NCI-H345 (cell line): ENCODE measurements at regions not wholly inside any gene's neighbourhood (a gene's known extent, or its start where the extent isn't known, plus 50 kb on each side); places are given as distances from the start of the nearest gene placed in this dataset.
"Not testable (repeated sequence)": the region's sequence is repeated elsewhere in the genome, so short reads cannot be mapped to it uniquely, and the experiment has no call there.

Experiments used
- DNase-seq: peaks from one replicate; lab custom pipeline; 2025; lab: John Stamatoyannopoulos, UW

DNA sequence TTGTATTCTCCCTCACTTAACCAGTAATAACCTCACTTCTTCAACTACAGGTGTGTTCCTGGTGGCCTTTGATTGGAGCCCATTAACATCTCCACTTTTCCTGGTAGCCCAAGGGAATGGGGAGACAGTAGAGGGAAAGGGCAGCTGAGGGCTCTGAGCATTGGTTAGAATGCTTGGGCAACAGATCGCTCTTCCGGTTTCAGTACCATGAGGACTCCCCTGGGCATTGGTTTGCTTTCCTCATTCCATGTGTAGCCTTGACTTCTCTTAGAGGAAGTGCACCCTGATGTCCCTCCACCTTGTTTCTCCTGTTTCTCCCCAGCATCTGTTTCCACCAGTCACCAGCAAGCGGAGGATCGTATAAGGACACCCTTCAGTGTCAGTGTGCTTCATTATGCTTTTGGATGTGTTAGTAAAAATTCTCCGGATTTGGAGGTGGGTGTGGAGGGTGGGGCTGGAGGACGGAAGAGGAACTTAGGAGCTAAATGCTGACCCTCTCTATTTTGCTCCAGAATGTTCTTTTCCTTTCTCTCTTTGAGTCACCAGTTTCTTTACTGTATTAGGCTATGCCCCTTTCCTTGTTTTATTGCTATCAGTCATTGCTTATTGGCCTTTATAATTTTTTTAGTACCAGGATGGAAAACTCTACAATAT, 50.6 kb upstream of the ZNG1B start:
- DNase-seq, result not testable (repeated sequence)

DNA sequence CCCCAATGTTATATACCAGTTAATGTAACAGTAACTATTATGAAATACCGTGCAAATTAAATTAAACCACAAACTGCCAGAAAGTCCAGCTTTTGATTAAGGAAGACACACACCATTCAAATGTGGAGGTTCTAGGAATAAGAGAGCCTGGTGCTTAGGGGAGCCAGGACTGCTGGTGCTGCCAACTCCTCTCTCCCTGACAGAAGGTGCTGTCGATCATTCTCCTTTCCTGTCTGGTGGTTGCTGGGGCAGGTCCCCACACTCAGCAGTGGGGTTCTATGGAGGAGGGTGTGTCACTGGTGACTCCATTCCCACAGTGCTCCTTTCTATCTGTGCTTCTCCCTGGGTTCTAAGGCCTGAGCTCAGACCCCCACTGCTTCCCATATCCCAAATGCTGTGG, 57.9 kb upstream of the ZNG1B start:
- not testable (repeated sequence) for DNase-seq

DNA sequence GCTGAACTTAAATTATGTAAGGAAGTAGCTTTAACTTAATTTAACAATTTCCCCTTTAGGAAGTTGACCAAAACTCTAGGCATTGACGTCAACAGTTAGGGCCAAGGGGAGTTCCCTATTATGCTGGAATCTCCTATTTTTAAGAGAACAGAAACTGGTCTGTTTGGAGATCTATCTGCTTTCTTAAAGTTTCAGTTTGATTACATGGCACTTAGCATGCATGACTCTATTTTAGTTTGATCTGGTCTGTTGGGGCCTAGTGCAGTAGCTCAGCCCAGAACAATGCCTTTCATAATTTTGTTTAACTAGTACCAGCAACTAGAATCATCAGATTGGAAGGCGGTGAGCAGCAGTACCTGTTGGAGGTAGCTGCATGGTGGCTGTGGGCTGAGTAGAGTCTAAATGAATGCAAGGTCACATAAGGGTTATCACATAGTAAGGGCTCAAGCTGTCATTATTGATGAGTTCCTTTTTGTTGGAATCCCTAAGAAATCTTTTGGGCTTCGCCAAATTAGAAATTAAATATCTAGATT, 60.5 kb upstream of the ZNG1B start:
- DNase-seq, result no peak

DNA sequence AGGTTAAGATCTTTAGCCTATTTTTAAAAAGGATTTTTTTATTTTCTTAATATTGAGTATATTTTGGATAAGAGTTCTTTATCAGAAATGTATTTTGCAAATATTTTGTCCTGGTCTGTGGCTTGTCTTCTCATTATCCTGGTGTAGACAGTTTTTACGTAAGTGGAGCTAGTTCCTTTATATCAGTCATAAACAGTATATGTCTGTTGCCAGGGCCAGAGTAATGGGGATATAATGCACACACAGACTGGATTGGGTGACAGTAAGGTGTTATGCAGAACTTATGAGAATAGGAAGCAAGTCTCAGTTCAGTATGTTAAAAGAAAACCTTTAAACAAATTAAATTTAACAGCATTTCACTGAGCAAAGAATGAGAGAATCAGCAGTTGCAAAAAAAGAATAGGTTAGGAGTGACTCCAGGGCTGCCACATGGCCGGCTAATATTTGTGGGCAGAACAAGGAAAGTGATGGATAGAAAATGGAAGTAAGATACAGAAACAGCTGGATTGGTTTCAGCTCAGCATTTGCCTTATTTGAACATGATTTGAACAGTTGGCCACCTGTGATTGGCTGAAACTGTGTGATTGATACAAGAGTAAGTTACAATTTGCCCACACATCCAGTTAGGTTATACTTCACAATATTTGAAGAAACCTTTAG, 61.1 kb upstream of the ZNG1B start:
- DNase-seq, result no peak

DNA sequence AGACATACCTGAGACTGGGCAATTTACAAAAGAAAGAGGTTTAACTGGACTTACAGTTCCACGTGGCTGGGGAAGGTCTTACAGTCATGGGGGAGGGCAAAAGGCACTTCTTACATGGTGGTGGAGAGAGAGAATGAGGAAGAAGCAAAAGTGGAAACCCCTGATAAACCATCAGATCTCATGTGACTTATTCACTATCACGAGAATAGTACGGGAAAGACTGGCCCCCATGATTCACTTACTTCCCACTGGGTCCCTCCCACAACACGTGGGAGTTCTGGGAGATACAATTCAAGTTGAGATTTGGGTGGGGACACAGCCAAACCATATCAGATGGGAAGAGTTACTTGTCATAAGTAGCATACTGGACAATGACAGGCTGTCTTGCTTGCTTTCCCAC, 62.6 kb upstream of the ZNG1B start:
- DNase-seq, result not testable (repeated sequence)

DNA sequence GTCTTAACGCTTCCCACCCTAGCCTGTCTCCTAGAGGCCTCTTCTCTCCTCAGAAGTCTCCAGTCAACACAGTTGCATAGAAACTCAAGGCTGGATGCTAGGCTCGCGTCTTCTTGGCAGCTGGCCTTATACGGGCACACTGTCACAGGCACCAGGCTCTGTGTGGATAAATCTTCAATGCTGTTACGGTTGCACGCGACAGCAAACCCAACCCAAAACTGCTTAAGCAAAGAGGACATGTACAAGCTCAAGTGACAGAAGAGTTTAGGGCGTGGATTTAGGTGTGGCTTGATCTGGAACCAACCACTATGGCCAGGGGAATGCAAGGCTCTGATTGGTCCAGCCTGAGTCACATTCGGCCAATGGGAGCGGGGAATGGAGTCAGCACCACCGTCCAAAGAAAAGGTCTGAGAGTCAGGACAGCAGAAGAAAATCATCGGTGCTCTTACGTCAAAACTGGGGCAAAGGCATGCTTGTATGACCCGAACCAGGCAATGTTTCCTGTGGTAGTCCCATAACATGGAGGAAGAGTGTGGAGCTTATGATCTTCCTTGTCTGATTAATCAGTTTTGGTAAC, 65.1 kb upstream of the ZNG1B start:
- not testable (repeated sequence) for DNase-seq

DNA sequence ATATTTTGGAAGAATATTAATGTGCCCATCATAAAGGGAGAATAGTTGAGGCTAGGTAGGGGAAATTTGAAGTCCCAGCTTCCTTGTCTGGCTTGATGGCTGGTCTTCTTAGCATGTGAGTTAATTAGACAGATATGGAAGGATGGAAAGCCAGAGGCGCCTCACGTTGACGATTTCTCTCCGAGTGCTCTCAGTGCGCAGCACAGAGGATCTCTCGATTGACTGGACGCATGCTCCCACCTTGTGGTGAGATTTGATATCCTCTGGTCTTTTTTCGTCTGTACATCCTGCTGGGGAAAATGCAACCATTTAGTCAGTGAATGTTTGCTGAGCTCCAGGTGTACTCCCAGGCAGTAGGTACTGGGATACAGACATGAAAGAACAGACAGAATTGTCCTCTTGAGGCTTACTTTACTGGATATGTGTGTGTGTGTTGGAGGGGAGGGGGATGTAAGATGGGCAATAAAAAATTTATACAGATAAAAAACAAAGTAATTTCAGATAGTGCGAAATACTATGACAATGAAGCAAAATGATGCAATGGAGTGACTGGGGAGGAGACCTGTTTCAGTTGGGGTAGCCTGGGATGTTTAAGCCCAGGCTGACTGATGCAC, 66.9 kb upstream of the ZNG1B start:
- DNase-seq, result no peak

DNA sequence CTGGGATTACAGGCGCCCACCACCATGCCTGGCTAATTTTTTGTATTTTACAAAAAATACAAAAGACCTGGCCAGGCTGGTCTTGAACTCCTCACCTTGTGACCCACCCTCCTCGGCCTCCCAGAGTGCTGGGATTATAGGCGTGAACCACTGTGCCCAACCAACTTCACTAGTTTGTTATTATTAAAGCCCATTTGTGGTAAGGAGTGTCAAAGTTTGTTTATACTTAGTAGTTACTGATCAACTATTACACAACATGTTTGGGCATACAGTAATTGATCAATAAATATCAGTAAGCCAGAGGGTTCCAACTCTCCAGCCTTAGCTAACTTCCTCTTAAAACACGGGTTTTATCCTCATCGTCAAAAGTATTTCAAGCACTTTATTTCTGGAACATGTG, 67.5 kb upstream of the ZNG1B start:
- DNase-seq, result no peak

DNA sequence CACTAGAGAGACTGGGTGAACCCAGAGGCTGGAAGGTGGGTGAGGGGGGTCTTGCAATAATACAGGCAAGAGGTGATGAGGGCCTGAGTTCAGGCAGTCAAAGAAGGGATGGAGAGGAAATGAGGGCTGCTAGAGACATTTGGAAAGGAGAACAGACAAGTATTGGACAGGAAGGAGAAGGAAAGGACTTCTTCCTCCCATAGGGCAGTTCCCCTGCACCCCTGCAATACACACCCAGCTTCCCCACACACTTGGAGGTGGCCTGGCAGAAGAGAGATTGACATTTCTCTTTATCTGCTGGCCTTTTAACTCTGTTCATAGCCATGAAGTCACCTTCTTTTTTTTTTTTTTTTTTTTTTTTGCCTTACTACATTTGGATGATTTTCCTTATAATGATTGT, 68.9 kb upstream of the ZNG1B start:
- not testable (repeated sequence) for DNase-seq

DNA sequence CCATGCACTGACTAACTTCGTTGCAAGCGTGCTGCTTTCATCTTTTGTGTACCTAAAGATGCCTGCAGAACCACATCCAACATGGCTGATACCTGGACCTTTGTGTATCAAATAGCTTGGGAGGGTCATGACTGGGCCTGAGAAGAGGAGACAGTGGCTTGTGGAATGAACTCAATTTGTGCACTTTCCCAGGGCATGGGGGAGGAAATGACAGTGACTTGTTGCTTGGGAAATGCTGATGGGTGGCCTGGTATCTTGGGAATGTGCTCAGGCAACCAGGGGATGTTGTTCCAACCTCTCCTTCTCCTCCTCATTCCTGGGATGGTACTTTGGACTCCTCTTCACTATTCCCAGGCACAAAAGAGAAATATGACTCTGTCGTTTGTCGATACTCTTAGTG, 70.7 kb upstream of the ZNG1B start:
- DNase-seq, result not testable (repeated sequence)

DNA sequence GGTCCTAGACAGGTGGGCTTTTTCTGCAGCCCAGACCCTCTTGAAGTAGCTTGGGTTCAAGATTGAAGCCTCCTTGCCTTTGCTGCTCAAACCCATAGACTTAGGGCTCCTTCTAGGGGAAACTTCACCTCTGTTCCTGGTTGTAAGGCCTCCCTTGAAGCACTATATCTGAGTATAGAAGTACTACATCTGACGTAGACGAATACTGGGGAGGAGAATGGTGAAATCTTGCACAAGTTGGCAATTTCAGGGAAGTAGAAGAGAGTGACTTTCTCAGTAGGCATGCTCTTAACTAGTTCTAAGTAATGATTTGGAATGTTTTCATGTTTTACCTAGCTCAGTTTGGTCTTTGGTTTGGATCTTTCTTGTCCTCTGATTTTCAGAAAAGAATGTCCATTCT, 71.7 kb upstream of the ZNG1B start:
- DNase-seq, result not testable (repeated sequence)

DNA sequence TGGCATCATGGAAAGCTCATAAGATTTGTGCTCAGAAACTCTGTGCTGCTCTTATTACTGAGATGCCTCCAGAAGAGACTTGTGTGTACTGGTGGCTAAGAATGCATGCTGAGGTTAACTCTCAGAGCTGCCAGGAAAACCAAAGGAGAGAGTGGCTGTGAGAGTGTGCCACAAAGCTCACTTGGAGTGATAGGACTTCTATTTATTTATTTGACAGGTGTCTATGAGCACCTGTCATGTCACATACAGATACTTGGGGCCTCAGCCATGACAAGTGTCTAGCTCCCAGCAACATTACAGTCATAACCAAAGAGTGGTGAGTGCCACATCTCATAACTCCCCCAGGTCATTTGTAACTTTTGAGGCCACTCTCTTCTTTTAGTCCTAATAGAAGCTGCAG, 72.2 kb upstream of the ZNG1B start:
- DNase-seq, result not testable (repeated sequence)

DNA sequence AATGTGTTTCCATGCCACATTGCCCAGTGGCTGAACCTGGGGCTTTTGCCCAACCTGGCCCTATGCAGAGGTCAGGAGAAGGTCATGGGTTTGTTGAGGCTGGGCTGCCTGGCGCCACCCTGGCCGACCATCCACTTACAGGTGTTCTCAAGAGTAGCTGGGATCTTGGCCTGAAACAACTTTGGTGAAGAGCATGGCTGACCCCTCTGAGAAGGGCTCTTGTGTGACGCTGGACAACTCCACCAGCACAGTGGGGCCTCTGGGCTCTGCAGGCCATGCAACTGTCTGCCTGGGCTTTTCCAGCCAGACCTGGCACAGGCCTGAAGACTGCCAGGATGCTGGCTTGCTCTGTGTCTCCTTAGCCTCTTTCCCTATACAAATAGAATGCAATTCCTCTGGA, 76.4 kb upstream of the ZNG1B start:
- DNase-seq, result no peak

DNA sequence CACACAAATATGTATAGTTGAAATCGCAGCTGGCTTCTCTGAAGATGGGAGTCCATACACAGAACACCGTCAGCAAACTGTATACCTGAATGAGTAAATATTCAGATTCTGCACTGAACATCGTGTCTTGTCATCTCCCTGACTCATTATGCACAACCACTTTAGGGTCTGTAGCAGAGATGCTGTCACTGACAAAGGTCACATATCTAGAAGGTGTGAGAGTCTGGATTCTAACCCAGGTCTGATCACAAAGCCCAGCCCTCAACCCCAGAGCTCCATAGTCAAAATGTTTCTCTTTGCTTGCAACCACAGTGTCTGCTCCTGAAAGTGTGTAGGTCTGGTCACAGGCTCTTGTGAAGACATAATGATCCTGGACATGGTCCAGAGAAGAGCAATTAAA, 78.3 kb upstream of the PAX8 start:
- DNase-seq, result no peak

DNA sequence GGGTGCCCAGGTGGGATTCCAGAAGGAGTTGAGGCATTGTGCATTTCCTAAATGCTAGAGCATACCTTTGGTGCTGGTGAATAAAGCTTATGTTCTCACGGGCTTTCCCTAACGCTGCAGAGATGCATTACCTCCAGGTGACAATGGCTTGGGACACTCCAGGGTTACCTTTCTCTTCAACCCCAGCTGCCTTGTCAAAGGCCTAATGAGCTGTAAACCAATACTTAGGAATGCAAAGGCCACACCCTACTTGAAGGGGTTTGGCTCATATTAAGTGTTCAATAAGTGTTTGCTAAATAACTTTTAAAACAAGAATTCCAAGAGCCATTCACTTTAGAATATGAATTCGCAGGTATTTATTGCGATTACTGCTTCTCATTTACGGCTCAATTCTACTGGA, 77.6 kb upstream of the PAX8 start:
- not testable (repeated sequence) for DNase-seq

DNA sequence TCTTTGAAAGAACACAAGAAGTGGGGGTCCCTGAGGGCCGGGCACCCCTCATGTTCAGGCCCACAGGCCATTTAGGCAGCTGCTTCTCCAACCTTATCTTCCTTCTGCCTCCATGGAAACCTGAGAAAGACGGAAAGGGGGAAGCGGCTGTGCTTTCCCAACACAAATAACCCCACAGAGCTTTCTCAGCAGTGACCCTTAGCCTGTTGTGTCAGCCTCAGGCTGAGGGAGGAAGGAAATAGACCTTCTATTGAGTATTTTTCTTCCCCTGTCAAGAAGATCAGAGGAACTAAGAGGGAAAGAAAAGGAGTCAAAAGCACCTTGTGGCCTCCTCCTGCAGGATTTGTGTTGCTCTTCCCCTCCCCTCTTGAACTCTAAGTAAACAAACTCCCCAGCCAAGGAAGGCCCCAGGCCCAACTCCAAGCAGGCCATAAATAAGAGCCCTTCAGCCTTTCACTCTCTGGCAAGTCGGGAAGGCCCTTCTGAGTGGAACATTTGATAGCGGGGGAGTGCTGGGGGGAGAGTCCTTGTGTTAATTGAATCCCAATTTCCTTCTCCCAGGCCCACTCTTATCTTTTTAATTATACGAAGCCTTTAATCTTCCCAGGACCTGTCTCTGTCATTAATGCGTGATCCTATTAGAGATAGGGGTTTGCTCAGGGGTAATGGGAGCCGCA, 76.8 kb upstream of the PAX8 start:
- DNase-seq, result not testable (repeated sequence)

DNA sequence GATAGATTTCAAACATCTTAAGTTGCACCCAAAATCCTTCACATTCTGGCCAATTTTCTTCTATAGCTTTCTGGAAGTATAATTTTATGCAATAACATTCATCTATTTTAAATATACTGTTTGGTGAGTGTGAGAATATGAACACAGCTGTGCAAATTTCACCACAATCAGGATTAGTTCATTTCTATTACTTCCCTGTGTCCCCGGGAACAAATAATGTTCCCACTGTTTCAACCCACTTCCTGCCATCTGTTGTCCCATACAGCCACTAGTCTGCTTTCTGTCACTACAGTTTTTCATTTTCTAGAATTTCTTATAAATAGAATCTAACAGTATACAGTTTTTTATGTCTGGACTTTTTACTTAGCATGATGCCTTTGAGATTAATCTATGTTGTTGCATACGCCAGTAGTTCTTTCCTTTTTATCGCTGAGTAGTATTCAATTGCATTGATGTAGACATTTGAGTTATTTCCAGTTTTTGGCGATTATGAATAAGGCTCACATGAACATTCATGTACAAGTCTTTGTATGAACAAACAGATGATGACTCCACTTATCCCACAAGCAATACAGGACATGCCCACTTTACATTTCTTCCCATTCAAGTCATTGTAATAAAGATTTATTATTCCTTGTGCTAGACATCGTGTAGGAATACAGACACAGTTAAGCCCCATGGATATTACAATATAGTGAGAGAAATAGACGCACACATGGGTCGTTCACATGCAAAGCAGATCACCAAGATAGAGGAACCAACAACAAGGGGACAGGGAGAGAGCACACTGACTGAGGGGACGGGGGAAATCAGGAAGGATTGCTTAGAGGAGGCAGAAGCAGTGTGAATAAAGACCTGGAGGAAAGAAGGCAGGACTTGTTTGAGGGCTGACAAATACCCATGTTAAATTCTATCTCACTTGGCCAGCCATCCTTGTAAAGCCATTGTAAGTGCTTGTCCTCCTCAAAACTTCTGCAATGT, 72.9 kb upstream of the PAX8 start:
- no peak for DNase-seq

DNA sequence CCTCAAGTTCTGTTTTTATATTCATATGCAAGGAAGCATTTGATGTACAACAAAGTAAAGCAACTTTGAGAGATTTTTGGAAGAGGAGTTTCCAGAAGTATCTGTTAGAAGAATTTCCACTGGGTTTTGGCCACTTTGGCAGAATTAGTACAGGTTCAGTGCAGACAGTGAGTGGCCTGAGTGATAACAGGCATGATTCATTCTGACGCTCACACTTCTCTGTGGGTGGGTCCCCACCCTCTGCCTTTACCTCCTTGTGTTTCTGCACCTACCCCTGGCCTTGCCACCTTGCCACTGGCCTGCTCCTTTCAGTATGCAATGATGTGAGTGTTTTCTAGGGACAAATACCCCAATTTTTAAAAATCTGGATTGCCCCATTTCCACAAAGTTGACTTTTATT, 65.1 kb upstream of the PAX8 start:
- not testable (repeated sequence) for DNase-seq

DNA sequence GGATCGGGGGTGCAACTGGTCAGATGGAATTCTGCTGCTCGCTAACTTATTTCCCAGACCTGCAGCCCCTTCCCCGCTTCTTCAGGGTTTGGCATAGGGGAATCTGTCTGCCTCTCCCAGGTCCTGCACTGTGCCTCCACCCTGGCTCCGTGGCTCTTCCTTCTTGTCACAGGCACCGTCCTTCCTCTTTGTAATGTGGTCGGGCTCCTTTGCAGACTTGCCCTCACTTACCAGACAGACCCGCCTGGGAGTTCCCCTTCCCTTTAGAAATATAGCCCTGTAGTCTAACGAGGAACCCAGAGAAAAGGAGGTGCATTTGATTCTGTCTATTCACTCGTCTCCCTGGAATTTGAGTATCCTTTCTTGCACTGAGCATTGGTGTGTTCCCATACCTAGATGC, 63.9 kb upstream of the PAX8 start:
- no peak for DNase-seq

DNA sequence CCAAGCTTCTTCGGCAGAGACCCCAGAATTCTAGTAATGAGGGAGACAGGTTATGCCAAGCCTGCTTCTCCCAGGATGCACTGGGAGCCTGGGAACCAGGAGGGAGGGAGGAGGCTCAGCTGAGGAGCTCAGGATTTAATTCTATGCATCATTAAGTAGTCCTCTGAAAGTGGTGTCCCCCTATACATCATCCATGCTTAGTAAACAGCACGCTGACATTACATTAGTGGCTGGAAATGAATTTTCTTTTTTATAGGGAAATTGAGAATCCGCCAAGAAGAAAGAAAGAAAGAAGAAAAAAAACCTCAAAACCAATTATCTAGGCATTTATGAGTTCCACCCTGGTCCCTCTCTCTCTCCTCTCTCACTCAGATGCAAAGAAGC, 63.1 kb upstream of the PAX8 start:
- not testable (repeated sequence) for DNase-seq

DNA sequence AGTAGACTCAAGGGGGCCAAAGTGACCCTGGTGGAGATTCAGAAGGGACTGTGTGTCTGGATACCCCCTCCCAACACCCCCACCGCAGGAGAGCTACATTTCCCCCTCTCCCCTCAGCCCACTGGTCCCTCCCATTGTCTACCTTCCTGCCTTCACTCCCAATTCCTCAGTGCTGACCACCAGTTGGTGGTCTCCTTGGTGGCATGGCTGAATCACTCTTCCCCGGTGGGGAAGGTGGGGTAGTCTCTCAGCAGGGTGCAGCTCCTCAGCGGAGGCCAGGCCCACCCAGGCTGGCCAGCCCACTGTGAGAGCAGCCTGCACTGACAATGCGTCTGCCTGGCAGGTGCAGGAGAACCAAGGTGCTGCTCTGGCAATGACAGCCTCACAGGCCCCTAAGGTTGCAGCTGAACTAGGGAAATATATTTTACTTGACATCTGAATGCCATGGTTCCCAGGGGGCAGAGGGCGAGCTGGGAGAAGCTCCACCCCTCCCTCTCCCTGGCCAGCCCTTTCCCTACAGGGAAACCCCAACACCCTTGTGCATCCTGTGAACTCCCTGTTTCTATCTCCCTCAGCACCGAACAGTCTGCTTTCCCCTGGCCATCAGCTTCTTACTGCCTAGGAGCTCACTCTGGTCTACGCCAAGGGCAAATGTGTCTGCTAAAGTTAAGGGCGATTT, 62.6 kb upstream of the PAX8 start:
- DNase-seq, result no peak
